Naive thymus-derived CD4-positive, alpha-beta T cell (primary cell): ENCODE measurements at regions not wholly inside any gene's neighbourhood (a gene's known extent, or its start where the extent isn't known, plus 50 kb on each side); places are given as distances from the start of the nearest gene placed in this dataset.

Source experiments
- ATAC-seq: fragments of 150-1000 bp; cut with Tn5 transposase; 2 replicates; pipeline ENCODE4 v1.10.0; 2021; ENCODE audit warnings: mild to moderate bottlenecking, moderate library complexity
- CTCF ChIA-PET: fragments of 350-600 bp; sonication (Branson Sonifier 250); formaldehyde crosslinking; loops from one replicate; lab custom pipeline; 2021; ENCODE audit warnings: antibody characterized with exemption; lab: Charles Lee
- POLR2A ChIA-PET: fragments of 350-600 bp; sonication (Branson Sonifier 250); formaldehyde crosslinking; loops from one replicate; lab custom pipeline; 2021; ENCODE audit warnings: antibody characterized with exemption, inconsistent platforms; lab: Charles Lee
- DNase-seq, 9 donors: peaks; one replicate each; pipeline versions ENCODE4 v3.0.0 to v3.0.0-alpha.2; 2020 to 2022; ENCODE audit warnings: mixed read lengths in 1 of 9
- H3K27ac ChIP-seq: one replicate; pipeline ENCODE4 v1.7.0; 2013; ENCODE audit warnings: mild to moderate bottlenecking, low read depth, low read length, moderate library complexity
- H3K27me3 ChIP-seq, 2 donors: one replicate each; pipeline ENCODE4 v1.7.0; 2013; ENCODE audit warnings: low read length in 2 of 2, mild to moderate bottlenecking in 2 of 2, moderate library complexity in 2 of 2; ENCODE audit not compliant: control insufficient read depth in 2 of 2, insufficient read depth in 2 of 2
- H3K36me3 ChIP-seq, 3 experiments: 1 replicate in 2 of 3; 2 replicates in 1 of 3; pipeline ENCODE4 v1.7.0; 2013; ENCODE audit warnings: low read length in 3 of 3, mild to moderate bottlenecking in 3 of 3, moderate library complexity in 1 of 3; ENCODE audit not compliant: insufficient read depth in 3 of 3, control insufficient read depth in 2 of 3
- H3K4me1 ChIP-seq, 2 donors: one replicate each; pipeline ENCODE4 v1.7.0; 2013; ENCODE audit warnings: low read length in 2 of 2, mild to moderate bottlenecking in 2 of 2, moderate library complexity in 1 of 2; ENCODE audit not compliant: control insufficient read depth in 2 of 2, insufficient read depth in 2 of 2
- H3K4me3 ChIP-seq: 2 replicates; pipeline ENCODE4 v1.7.0; 2013; ENCODE audit warnings: mild to moderate bottlenecking, low read length
- H3K9me3 ChIP-seq, 3 experiments: 1 replicate in 2 of 3; 2 replicates in 1 of 3; pipeline ENCODE4 v1.7.0; 2013; ENCODE audit warnings: low read length in 3 of 3; ENCODE audit not compliant: control insufficient read depth in 2 of 3
- H3K27ac Mint-ChIP-seq, 9 donors: one replicate each; pipeline ENCODE4 v1.8.0; 2020 to 2022; ENCODE audit warnings: mixed read lengths in 9 of 9, mild to moderate bottlenecking in 8 of 9, moderate library complexity in 5 of 9, inconsistent platforms in 2 of 9
- H3K27me3 Mint-ChIP-seq, 5 donors: one replicate each; pipeline ENCODE4 v1.8.0; 2021 to 2022; ENCODE audit warnings: mixed read lengths in 5 of 5, mild to moderate bottlenecking in 1 of 5
- H3K36me3 Mint-ChIP-seq, 5 donors: one replicate each; pipeline ENCODE4 v1.8.0; 2020 to 2022; ENCODE audit warnings: mixed read lengths in 5 of 5, mild to moderate bottlenecking in 3 of 5, inconsistent platforms in 1 of 5
- H3K4me1 Mint-ChIP-seq, 7 donors: one replicate each; pipeline ENCODE4 v1.8.0; 2020 to 2022; ENCODE audit warnings: mixed read lengths in 7 of 7, mild to moderate bottlenecking in 3 of 7, inconsistent platforms in 1 of 7
- H3K4me3 Mint-ChIP-seq, 10 donors: one replicate each; pipeline ENCODE4 v1.8.0; 2020 to 2022; ENCODE audit warnings: mild to moderate bottlenecking in 10 of 10, mixed read lengths in 10 of 10, moderate library complexity in 6 of 10, inconsistent platforms in 2 of 10
- H3K9me3 Mint-ChIP-seq, 11 donors: one replicate each; pipeline ENCODE4 v1.8.0; 2020 to 2022; ENCODE audit warnings: mixed read lengths in 11 of 11, mild to moderate bottlenecking in 4 of 11, inconsistent platforms in 1 of 11, moderate library complexity in 1 of 11
- intact Hi-C, 2 donors: fragments of 100-400 bp; cut with micrococcal nuclease; formaldehyde crosslinking; loops; one replicate each; pipeline ENCODE4 v1.15.1; 2023

- H3K27me3 Mint-ChIP-seq, result no peaks in the 10 kb centered on the region
- no peaks in the 10 kb centered on the region for H3K9me3 ChIP-seq
- POLR2A ChIA-PET, result no interaction called here
Observed at GRCh38 chr2:144300632-144301031, 219.3 kb downstream of the ZEB2 start.

GRCh38 chr2:144290276-144290675 lies 229.6 kb downstream of the ZEB2 start:
- Histone ChIP-seq H3K27me3 (no peaks in the 10 kb centered on the region), H3K27ac (no peak overlapping the region), H3K4me1 (no peaks in the 10 kb centered on the region), H3K4me3 (no peak overlapping the region), H3K9me3 (no peaks in the 10 kb centered on the region), H3K36me3 (no peaks in the 10 kb centered on the region)
- intact Hi-C loops, result no loop called here
- ChIA-PET POLR2A (no interaction called here), CTCF (no interaction called here)
- peaks cover 0 to 5% (median 0%) of the 10 kb centered on the region in 11 donors for H3K9me3 Mint-ChIP-seq
- no peak overlapping the region for H3K4me3 Mint-ChIP-seq
- H3K27ac Mint-ChIP-seq, result peak overlapping the region in 1 of 9 donors; percentile 21
- no peaks in the 10 kb centered on the region for H3K4me1 Mint-ChIP-seq
- DNase-seq (no peak), ATAC-seq (no peak)
- H3K27me3 Mint-ChIP-seq, result no peaks in the 10 kb centered on the region
- peaks cover 0 to 20% (median 10%) of the 10 kb centered on the region in 5 donors for H3K36me3 Mint-ChIP-seq

More at GRCh38 chr2:144300632-144301031, 219.3 kb downstream of the ZEB2 start:
- ATAC-seq (no peak), DNase-seq (no peak)
- Histone ChIP-seq H3K4me1 (no peaks in the 10 kb centered on the region), H3K27ac (no peak overlapping the region), H3K36me3 (no peaks in the 10 kb centered on the region), H3K27me3 (no peaks in the 10 kb centered on the region), H3K4me3 (no peak overlapping the region)
- no peak overlapping the region for H3K27ac Mint-ChIP-seq
- CTCF ChIA-PET, result no interaction called here
- H3K36me3 Mint-ChIP-seq, result peaks cover 0 to 17% (median 6%) of the 10 kb centered on the region in 5 donors
- H3K9me3 Mint-ChIP-seq, result peaks cover 0 to 8% (median 0%) of the 10 kb centered on the region in 11 donors
- intact Hi-C loops, result no loop called here
- H3K4me3 Mint-ChIP-seq, result no peak overlapping the region
- H3K4me1 Mint-ChIP-seq, result peaks cover 0 to 4% (median 0%) of the 10 kb centered on the region in 7 donors

DNA sequence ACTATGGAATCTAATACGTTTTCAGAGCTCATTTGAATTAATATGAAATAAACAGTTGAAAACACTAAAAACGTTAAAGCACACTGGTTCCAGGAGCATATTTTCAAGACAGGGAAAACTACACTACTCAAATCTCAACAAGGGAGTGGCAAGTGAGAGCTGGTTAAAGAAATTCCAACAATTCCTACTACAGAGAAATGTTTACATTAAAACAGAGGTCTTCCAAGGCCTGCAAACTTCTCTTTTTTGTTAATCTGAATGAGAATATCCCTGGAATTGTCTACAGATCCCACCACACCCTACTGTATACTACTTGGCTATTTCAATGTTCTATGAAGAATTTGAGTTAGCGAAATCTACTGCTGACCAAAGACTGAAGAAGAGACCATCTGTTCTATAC lies 231.5 kb downstream of the ZEB2 start:
- Histone ChIP-seq H3K4me3 (no peak overlapping the region), H3K36me3 (no peaks in the 10 kb centered on the region), H3K27me3 (no peaks in the 10 kb centered on the region), H3K9me3 (no peaks in the 10 kb centered on the region), H3K4me1 (no peaks in the 10 kb centered on the region), H3K27ac (no peak overlapping the region)
- intact Hi-C loops, result no loop called here
- peaks cover 0 to 16% (median 10%) of the 10 kb centered on the region in 5 donors for H3K36me3 Mint-ChIP-seq
- ChIA-PET POLR2A (no interaction called here), CTCF (no interaction called here)
- H3K27ac Mint-ChIP-seq, result no peak overlapping the region
- H3K9me3 Mint-ChIP-seq, result peaks cover 0 to 5% (median 0%) of the 10 kb centered on the region in 11 donors
- no peak for ATAC-seq
- DNase-seq, result no peak
- H3K4me1 Mint-ChIP-seq, result no peaks in the 10 kb centered on the region
- H3K4me3 Mint-ChIP-seq, result no peak overlapping the region
- H3K27me3 Mint-ChIP-seq, result no peaks in the 10 kb centered on the region

GRCh38 chr2:144285324-144285723 lies 234.6 kb downstream of the ZEB2 start:
- Mint-ChIP-seq H3K27ac (no peak overlapping the region), H3K27me3 (no peaks in the 10 kb centered on the region), H3K9me3 (peaks cover 0 to 3% (median 0%) of the 10 kb centered on the region in 11 donors), H3K36me3 (peaks cover 0 to 3% (median 0%) of the 10 kb centered on the region in 5 donors), H3K4me3 (no peak overlapping the region), H3K4me1 (peaks cover 0 to 3% (median 0%) of the 10 kb centered on the region in 7 donors)
- no peaks in the 10 kb centered on the region for H3K36me3 ChIP-seq
- H3K27me3 ChIP-seq, result no peaks in the 10 kb centered on the region
- CTCF ChIA-PET, result no interaction called here
- no peak for ATAC-seq
- H3K27ac ChIP-seq, result no peak overlapping the region
- no peaks in the 10 kb centered on the region for H3K9me3 ChIP-seq
- POLR2A ChIA-PET, result no interaction called here
- intact Hi-C loops, result no loop called here
- no peak for DNase-seq
- H3K4me3 ChIP-seq, result no peak overlapping the region
- H3K4me1 ChIP-seq, result no peaks in the 10 kb centered on the region

DNA sequence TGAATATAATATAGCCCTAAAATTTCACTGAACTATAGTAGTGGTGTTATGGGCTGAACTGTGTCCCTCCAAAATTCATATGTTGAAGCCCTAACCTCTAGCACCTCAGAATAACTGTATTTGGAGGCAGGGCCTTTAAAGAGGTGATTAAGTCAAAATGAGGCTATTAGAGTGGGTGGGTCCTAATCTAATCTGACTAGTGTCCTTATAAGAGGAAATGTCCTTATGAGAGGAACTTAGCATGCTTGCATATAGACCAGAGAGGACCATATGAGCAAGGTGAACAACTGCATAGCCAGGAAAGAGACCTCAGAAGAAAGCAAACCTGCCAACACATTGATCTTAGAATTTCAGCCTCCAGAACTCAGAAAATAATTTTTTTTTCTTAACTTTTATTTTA lies 238.4 kb downstream of the ZEB2 start:
- H3K27ac Mint-ChIP-seq, result no peak overlapping the region
- H3K4me3 Mint-ChIP-seq, result no peak overlapping the region
- intact Hi-C loops, result no loop called here
- CTCF ChIA-PET, result no interaction called here
- peaks cover 0 to 1% (median 0%) of the 10 kb centered on the region in 5 donors for H3K36me3 Mint-ChIP-seq
- peaks cover 0 to 11% (median 0%) of the 10 kb centered on the region in 7 donors for H3K4me1 Mint-ChIP-seq
- POLR2A ChIA-PET, result no interaction called here
- no peaks in the 10 kb centered on the region for H3K27me3 ChIP-seq
- no peaks in the 10 kb centered on the region for H3K36me3 ChIP-seq
- H3K27ac ChIP-seq, result no peak overlapping the region
- ATAC-seq (no peak), DNase-seq (no peak)
- no peaks in the 10 kb centered on the region for H3K4me1 ChIP-seq
- H3K9me3 ChIP-seq, result no peaks in the 10 kb centered on the region
- H3K9me3 Mint-ChIP-seq, result no peaks in the 10 kb centered on the region
- no peaks in the 10 kb centered on the region for H3K27me3 Mint-ChIP-seq
- H3K4me3 ChIP-seq, result no peak overlapping the region

DNA sequence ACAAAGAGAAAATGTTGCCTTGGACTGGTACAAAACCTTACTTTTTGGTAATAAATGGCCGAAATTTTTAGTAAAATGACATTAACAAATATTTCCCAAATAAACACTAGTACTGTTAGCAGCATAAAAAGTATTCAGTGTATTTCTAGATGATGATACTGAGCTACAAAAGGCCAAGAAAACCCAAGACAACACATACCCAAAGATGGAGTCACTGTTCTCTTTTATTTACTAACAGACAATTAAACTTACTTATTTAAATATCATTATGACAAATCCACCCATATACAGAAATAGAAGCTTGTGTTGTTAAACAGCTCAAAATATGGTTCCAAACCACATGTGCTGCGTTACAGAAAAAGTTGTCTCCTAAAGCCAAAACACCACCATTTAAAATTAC lies 239.9 kb downstream of the ZEB2 start:
- no peak overlapping the region for H3K27ac Mint-ChIP-seq
- no peaks in the 10 kb centered on the region for H3K27me3 ChIP-seq
- no peak for ATAC-seq
- no peak overlapping the region for H3K4me3 Mint-ChIP-seq
- no peaks in the 10 kb centered on the region for H3K36me3 ChIP-seq
- POLR2A ChIA-PET, result no interaction called here
- CTCF ChIA-PET, result no interaction called here
- H3K27ac ChIP-seq, result no peak overlapping the region
- peaks cover 0 to 11% (median 0%) of the 10 kb centered on the region in 7 donors for H3K4me1 Mint-ChIP-seq
- intact Hi-C loops, result no loop called here
- no peak overlapping the region for H3K4me3 ChIP-seq
- H3K9me3 ChIP-seq, result no peaks in the 10 kb centered on the region
- no peaks in the 10 kb centered on the region for H3K9me3 Mint-ChIP-seq
- no peak for DNase-seq
- H3K27me3 Mint-ChIP-seq, result no peaks in the 10 kb centered on the region
- H3K36me3 Mint-ChIP-seq, result peaks cover 0 to 5% (median 3%) of the 10 kb centered on the region in 5 donors
- no peaks in the 10 kb centered on the region for H3K4me1 ChIP-seq

GRCh38 chr2:144279165-144279564 lies 240.8 kb downstream of the ZEB2 start:
- H3K4me3 ChIP-seq, result no peak overlapping the region
- POLR2A ChIA-PET, result no interaction called here
- CTCF ChIA-PET, result interaction anchor here (0.7 kb wide), 1 partner anchor 76 kb away, joined by 6 read pairs; no protein-coding TSS in a partner anchor

More at GRCh38 chr2:144279165-144279564, 240.8 kb downstream of the ZEB2 start:
- Histone ChIP-seq H3K9me3 (no peaks in the 10 kb centered on the region), H3K36me3 (no peaks in the 10 kb centered on the region), H3K4me1 (no peaks in the 10 kb centered on the region), H3K27ac (no peak overlapping the region), H3K27me3 (no peaks in the 10 kb centered on the region)
- Mint-ChIP-seq H3K27me3 (no peaks in the 10 kb centered on the region), H3K36me3 (peaks cover 0 to 5% (median 3%) of the 10 kb centered on the region in 5 donors), H3K4me1 (peaks cover 0 to 11% (median 0%) of the 10 kb centered on the region in 7 donors), H3K27ac (no peak overlapping the region), H3K9me3 (no peaks in the 10 kb centered on the region), H3K4me3 (no peak overlapping the region)
- DNase-seq (no peak), ATAC-seq (no peak)
- intact Hi-C loops, result no loop called here
